K562 (cell line): ENCODE measurements at regions not wholly inside any gene's neighbourhood (a gene's known extent, or its start where the extent isn't known, plus 50 kb on each side); places are given as distances from the start of the nearest gene placed in this dataset.
A peak's percentile ranks its signal among the peaks of the same experiment; 100 is the strongest.

ENCODE experiments used
- CEBPB ChIP-seq: fragments of 450-650 bp; IDR thresholded peaks from 2 replicates; pipeline ENCODE4 v1.6.1; 2016; ENCODE audit warnings: missing genetic modification characterization, missing compliant biosample characterization
- CSDE1 ChIP-seq, 2 experiments: fragments of 450-650 bp; IDR thresholded peaks; 2 replicates each; pipeline ENCODE4 v1.6.1; 2016; ENCODE audit warnings: mild to moderate bottlenecking in 1 of 2
- ELF4 ChIP-seq: fragments of 450-650 bp; formaldehyde crosslinking; IDR thresholded peaks from 2 replicates; pipeline ENCODE4 v1.4.0; 2022; ENCODE audit warnings: missing genetic modification characterization
- HDGF ChIP-seq: fragments of 450-650 bp; IDR thresholded peaks from 2 replicates; pipeline ENCODE4 v1.6.1; 2016
- HIVEP1 ChIP-seq: fragments of 250-450 bp; sonication (Bioruptor Pico); IDR thresholded peaks from 2 replicates; pipeline ENCODE4 v1.4.0; 2020; ENCODE audit warnings: mild to moderate bottlenecking
- IFI16 ChIP-seq: fragments of 250-450 bp; sonication (Bioruptor Pico); IDR thresholded peaks from 2 replicates; pipeline ENCODE4 v2.1.2; 2022; ENCODE audit warnings: mild to moderate bottlenecking, inconsistent platforms
- KDM4B ChIP-seq, 2 experiments: fragments of 450-650 bp in 1 of 2; sonication (generic) in 1 of 2; IDR thresholded peaks; 2 replicates each; pipeline ENCODE4 v1.6.1; 2016 to 2017; ENCODE audit warnings: borderline replicate concordance in 2 of 2, antibody characterized with exemption in 1 of 2, low read depth in 1 of 2, mild to moderate bottlenecking in 1 of 2
- NFATC3 ChIP-seq: fragments of 450-650 bp; IDR thresholded peaks from 2 replicates; pipeline ENCODE4 v1.6.1; 2017; ENCODE audit warnings: mild to moderate bottlenecking
- PRMT5 ChIP-seq: sonication (generic); formaldehyde crosslinking; IDR thresholded peaks from 2 replicates; pipeline ENCODE4 v1.5.0; 2020; ENCODE audit warnings: missing genetic modification reagents
- RBM39 ChIP-seq: fragments of 200-400 bp; formaldehyde crosslinking; optimal IDR thresholded peaks from 2 replicates; pipeline ENCODE3; 2018; ENCODE audit warnings: low read depth, low read length
- RCOR1 ChIP-seq, 2 experiments: IDR thresholded peaks; 2 replicates each; pipeline ENCODE4 v1.6.1; 2012; ENCODE audit warnings: low read depth in 2 of 2, low read length in 2 of 2, borderline replicate concordance in 1 of 2, improper control_type of control experiment in 1 of 2
- SMAD4 ChIP-seq: fragments of 250-450 bp; sonication (Bioruptor Pico); conservative IDR thresholded peaks from 2 replicates; pipeline ENCODE4 v1.8.0; 2021; ENCODE audit warnings: inconsistent platforms, mild to moderate bottlenecking, moderate library complexity
- SRSF3 ChIP-seq: fragments of 200-400 bp; formaldehyde crosslinking; IDR thresholded peaks from 2 replicates; pipeline ENCODE4 v1.6.1; 2016; ENCODE audit warnings: mild to moderate bottlenecking, low read length, moderate library complexity; ENCODE audit not compliant: insufficient read depth
- ZFX ChIP-seq: sonication (generic); formaldehyde crosslinking; IDR thresholded peaks from 2 replicates; pipeline ENCODE4 v1.8.0; 2022; ENCODE audit warnings: mild to moderate bottlenecking, missing genetic modification reagents, moderate library complexity
- ZNF436 ChIP-seq: fragments of 250-450, 450-650 bp; sonication (Bioruptor Pico); formaldehyde crosslinking; IDR thresholded peaks from 2 replicates; pipeline ENCODE4 v1.7.0; 2020; ENCODE audit warnings: mild to moderate bottlenecking
- TF ChIP-seq, protein P1 (sequence below): fragments of 450-650 bp; formaldehyde crosslinking; IDR thresholded peaks from 2 replicates; pipeline ENCODE4 v1.4.0; 2020; ENCODE audit warnings: mild to moderate bottlenecking, mixed read lengths
- TF ChIP-seq, protein P2 (sequence below): fragments of 250-450 bp; sonication (Bioruptor Pico); IDR thresholded peaks from 2 replicates; pipeline ENCODE4 v1.8.0; 2022; ENCODE audit warnings: moderate library complexity, mild to moderate bottlenecking, inconsistent platforms
- TF ChIP-seq, protein P3 (sequence below): fragments of 250-450 bp; sonication (Bioruptor Pico); IDR thresholded peaks from 2 replicates; pipeline ENCODE4 v1.5.0; 2021; ENCODE audit warnings: mild to moderate bottlenecking, moderate library complexity
- TF ChIP-seq, protein P4 (sequence below), 2 experiments: fragments of 450-650 bp in 1 of 2; sonication (generic) in 1 of 2; formaldehyde crosslinking; conservative IDR thresholded peaks; 2 replicates each; pipeline versions ENCODE4 v1.4.0 to v1.8.1; 2020 to 2022; ENCODE audit warnings: mild to moderate bottlenecking in 1 of 2, missing genetic modification reagents in 1 of 2
- TF ChIP-seq, protein P5 (sequence below): fragments of 450-650 bp; IDR thresholded peaks from 2 replicates; pipeline ENCODE4 v1.6.1; 2017; ENCODE audit warnings: antibody characterized with exemption, mild to moderate bottlenecking

DNA sequence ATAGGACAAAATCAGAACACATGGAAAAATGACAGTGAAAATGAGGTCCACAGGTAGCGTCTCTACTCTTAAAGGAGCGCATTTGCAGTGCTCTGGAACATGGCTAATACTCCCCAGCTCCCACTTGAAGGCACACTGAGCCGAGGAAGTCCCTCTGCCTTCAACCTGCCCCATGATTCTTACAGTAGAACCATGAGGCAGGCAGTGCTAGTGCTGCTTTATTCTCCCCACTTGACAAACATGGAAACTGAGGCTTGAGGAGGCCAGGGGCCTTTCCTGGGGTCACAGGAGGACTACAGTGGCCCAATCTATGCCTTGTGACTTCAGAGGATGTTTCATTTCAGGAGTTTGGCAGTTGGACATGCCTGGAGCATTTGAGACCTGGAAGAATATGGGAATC lies 244.1 kb upstream of the MAF start (continued):
- TF ChIP-seq CSDE1 (IDR thresholded peaks at IDR 0.05) (no peak), HDGF (no peak), IFI16 (CRISPR knock-in tag) (no peak), RBM39 (no peak), ELF4 (no peak), KDM4B (IDR thresholded peaks at IDR 0.05; ENCODE audit: borderline replicate concordance in 2 of 2, low read depth in 1 of 2) (no peak), SRSF3 (no peak), ZNF436 (CRISPR knock-in tag) (no peak), PRMT5 (CRISPR knock-in tag) (no peak), SMAD4 (CRISPR knock-in tag) (no peak), ZFX (CRISPR knock-in tag) (no peak), HIVEP1 (CRISPR knock-in tag) (no peak), RCOR1 (IDR thresholded peaks at IDR 0.05; ENCODE audit: borderline replicate concordance in 1 of 2, low read depth in 2 of 2, low read length in 2 of 2) (no peak), CEBPB (tag) (no peak), NFATC3 (no peak)
- TF ChIP-seq, protein P1, sequence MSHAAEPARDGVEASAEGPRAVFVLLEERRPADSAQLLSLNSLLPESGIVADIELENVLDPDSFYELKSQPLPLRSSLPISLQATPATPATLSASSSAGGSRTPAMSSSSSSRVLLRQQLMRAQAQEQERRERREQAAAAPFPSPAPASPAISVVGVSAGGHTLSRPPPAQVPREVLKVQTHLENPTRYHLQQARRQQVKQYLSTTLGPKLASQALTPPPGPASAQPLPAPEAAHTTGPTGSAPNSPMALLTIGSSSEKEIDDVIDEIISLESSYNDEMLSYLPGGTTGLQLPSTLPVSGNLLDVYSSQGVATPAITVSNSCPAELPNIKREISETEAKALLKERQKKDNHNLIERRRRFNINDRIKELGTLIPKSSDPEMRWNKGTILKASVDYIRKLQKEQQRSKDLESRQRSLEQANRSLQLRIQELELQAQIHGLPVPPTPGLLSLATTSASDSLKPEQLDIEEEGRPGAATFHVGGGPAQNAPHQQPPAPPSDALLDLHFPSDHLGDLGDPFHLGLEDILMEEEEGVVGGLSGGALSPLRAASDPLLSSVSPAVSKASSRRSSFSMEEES (CRISPR knock-in tag) = no peak
- TF ChIP-seq, protein P2, sequence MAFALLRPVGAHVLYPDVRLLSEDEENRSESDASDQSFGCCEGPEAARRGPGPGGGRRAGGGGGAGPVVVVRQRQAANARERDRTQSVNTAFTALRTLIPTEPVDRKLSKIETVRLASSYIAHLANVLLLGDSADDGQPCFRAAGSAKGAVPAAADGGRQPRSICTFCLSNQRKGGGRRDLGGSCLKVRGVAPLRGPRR = no peak
- TF ChIP-seq, protein P3, sequence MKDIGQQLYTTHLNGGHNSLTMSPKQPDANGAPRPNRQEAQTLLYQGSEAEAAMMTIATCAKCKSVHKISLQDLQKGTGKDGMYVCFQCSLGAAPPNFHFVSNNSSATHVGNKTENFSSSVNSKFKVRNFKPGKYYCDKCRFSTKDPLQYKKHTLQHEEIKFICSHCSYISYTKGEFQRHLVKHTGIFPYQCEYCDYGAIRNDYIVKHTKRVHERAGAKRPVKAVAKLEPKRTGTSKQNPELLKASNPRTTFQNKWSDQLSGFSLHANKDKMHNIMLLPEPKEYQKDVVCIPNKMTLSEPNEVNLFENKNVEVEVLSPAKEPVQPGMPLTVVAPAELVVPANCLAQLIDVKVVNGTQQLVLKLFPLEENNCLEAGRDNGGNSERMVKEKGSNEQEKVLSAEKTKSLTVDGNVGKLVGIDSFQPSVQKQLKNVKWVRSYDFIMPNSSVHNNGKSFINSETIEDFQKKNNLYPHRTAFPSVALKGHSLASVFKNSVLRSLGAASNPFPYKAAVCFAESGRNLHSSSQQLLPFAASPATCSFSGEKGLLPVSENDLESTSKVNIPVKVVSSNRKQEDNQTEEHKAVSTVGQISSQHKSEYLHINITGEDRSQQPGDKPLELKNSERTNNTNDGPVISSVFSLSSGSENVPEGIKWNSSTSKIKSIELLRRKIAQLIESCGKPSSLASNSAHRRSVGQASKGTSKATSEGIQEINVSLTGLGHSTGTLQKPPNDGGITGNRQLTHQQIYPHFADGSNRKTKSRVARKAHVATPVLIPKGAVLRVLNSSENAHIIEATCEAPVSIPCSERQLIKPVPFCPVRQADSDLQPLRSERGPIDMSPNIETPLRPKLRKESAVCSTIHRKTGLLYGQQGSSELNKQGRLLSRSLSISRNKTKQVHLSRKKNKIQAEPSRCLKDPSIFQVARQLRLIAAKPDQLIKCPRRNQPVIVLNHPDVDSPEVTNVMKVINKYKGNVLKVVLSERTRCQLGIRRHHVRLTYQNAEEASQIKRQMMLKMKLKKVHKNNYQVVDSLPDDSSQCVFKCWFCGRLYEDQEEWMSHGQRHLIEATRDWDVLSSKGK = no peak
- TF ChIP-seq, protein P4, sequence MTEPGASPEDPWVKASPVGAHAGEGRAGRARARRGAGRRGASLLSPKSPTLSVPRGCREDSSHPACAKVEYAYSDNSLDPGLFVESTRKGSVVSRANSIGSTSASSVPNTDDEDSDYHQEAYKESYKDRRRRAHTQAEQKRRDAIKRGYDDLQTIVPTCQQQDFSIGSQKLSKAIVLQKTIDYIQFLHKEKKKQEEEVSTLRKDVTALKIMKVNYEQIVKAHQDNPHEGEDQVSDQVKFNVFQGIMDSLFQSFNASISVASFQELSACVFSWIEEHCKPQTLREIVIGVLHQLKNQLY (CRISPR knock-in tag; conservative IDR thresholded peaks at IDR 0.05) = no peak
- TF ChIP-seq, protein P5, sequence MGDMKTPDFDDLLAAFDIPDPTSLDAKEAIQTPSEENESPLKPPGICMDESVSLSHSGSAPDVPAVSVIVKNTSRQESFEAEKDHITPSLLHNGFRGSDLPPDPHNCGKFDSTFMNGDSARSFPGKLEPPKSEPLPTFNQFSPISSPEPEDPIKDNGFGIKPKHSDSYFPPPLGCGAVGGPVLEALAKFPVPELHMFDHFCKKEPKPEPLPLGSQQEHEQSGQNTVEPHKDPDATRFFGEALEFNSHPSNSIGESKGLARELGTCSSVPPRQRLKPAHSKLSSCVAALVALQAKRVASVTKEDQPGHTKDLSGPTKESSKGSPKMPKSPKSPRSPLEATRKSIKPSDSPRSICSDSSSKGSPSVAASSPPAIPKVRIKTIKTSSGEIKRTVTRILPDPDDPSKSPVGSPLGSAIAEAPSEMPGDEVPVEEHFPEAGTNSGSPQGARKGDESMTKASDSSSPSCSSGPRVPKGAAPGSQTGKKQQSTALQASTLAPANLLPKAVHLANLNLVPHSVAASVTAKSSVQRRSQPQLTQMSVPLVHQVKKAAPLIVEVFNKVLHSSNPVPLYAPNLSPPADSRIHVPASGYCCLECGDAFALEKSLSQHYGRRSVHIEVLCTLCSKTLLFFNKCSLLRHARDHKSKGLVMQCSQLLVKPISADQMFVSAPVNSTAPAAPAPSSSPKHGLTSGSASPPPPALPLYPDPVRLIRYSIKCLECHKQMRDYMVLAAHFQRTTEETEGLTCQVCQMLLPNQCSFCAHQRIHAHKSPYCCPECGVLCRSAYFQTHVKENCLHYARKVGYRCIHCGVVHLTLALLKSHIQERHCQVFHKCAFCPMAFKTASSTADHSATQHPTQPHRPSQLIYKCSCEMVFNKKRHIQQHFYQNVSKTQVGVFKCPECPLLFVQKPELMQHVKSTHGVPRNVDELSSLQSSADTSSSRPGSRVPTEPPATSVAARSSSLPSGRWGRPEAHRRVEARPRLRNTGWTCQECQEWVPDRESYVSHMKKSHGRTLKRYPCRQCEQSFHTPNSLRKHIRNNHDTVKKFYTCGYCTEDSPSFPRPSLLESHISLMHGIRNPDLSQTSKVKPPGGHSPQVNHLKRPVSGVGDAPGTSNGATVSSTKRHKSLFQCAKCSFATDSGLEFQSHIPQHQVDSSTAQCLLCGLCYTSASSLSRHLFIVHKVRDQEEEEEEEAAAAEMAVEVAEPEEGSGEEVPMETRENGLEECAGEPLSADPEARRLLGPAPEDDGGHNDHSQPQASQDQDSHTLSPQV = peak; percentile 64; the same call in 1 of the 2 replicates
